ENCODE measurements at regions not wholly inside any gene's neighbourhood (a gene's known extent, or its start where the extent isn't known, plus 50 kb on each side); places are given as distances from the start of the nearest gene placed in this dataset.

DNA sequence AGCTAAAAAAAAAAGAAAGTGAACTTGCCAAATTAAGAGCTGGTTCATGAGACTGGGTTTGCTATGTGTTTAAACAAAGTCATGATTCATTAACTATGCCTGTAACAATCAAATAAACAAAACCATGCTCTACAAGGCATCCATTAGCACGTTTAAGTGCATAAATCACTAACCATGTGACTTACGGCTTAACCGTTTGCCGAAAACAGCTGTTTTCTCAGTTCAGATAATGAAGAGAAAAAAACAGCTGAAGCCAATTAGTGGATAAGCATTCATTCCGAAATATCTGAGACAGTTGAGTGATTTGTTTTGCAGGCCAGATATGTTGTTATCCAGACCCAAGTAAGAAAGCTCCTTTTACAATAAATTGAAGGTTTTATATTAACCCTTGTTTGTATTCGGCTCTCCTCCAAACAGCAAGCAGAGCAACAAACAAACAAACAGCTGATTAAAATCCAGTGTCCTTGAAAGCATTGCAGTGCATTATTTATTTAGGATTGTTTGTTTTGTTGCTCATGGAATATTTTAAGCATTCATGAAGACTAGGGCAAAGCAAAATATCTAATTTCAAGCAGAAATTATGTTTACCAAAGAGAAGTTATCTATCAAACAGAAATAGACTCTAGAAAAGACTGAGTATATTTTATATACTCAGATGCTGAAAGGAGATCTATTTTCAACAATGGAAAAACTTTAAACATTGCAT lies 343.5 kb downstream of the RFPL4B start:
- peaks cover 15% of the 10 kb centered on the region for H3K9me3 Mint-ChIP-seq
- peaks cover 12% of the 10 kb centered on the region for H3K36me3 Mint-ChIP-seq (ENCODE audit: low read depth)
- H3K27ac Mint-ChIP-seq, result peak overlapping the region; percentile 91
- no peaks in the 10 kb centered on the region for H3K27me3 Mint-ChIP-seq (ENCODE audit: low read depth, poor library complexity)
- no peak for DNase-seq
- TF ChIP-seq, protein P1, sequence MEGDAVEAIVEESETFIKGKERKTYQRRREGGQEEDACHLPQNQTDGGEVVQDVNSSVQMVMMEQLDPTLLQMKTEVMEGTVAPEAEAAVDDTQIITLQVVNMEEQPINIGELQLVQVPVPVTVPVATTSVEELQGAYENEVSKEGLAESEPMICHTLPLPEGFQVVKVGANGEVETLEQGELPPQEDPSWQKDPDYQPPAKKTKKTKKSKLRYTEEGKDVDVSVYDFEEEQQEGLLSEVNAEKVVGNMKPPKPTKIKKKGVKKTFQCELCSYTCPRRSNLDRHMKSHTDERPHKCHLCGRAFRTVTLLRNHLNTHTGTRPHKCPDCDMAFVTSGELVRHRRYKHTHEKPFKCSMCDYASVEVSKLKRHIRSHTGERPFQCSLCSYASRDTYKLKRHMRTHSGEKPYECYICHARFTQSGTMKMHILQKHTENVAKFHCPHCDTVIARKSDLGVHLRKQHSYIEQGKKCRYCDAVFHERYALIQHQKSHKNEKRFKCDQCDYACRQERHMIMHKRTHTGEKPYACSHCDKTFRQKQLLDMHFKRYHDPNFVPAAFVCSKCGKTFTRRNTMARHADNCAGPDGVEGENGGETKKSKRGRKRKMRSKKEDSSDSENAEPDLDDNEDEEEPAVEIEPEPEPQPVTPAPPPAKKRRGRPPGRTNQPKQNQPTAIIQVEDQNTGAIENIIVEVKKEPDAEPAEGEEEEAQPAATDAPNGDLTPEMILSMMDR (IDR thresholded peaks at IDR 0.05), result no peak
- H3K4me3 Mint-ChIP-seq, result no peak overlapping the region
- H3K4me1 Mint-ChIP-seq, result peaks cover 50% of the 10 kb centered on the region

DNA sequence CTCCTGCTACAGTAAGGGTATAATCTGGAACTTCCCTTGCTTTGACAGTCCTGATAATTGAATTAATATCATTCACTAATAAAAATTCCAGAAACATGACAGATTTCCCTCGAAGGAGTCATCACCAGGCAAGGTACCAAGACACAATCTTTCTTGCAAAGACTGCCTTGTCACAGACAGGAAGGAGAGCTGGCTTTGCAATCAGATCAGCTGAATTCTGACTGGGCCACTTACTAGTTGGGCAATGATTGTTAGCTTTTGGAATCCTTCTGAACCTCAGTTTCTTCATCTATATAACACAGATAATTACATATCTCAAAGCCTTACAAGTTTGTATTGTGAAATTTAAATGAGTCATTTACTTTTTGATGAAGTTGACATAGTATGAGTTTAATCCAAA lies 344.2 kb downstream of the RFPL4B start:
- H3K4me3 Mint-ChIP-seq, result no peak overlapping the region
- H3K9me3 Mint-ChIP-seq, result peaks cover 15% of the 10 kb centered on the region
- peak overlapping the region; percentile 29 for H3K27ac Mint-ChIP-seq
- no peak for DNase-seq
- peaks cover 56% of the 10 kb centered on the region for H3K4me1 Mint-ChIP-seq
- H3K36me3 Mint-ChIP-seq (ENCODE audit: low read depth), result peaks cover 12% of the 10 kb centered on the region
- H3K27me3 Mint-ChIP-seq (ENCODE audit: low read depth, poor library complexity), result no peaks in the 10 kb centered on the region
- TF ChIP-seq, protein P1 (IDR thresholded peaks at IDR 0.05), result no peak

DNA sequence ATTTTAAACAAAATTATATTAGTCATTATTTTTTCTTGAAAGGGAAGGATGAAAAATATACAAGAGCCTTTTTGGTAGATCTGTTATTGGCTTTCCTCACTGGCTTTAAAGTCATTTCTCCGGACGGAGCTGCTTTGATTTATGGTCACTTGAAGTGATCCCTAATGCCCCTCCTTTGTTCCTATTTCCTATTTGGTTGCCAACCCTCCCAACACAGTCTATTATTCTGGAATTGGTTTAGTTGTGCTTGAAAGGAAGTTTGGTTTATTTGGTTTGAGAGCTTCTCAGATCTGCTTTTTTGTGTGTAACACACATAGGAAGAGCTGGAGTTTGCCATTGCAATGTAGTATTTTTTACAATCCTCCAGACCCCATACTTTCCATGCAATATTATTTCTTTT lies 347.9 kb downstream of the RFPL4B start:
- DNase-seq, result no peak
- TF ChIP-seq, protein P1 (IDR thresholded peaks at IDR 0.05), result no peak
- no peak overlapping the region for H3K4me3 Mint-ChIP-seq
- H3K4me1 Mint-ChIP-seq, result peaks cover 50% of the 10 kb centered on the region
- H3K36me3 Mint-ChIP-seq (ENCODE audit: low read depth), result peaks cover 5% of the 10 kb centered on the region
- H3K27ac Mint-ChIP-seq, result peak overlapping the region; percentile 84
- H3K27me3 Mint-ChIP-seq (ENCODE audit: low read depth, poor library complexity), result no peaks in the 10 kb centered on the region
- H3K9me3 Mint-ChIP-seq, result peaks cover 5% of the 10 kb centered on the region

DNA sequence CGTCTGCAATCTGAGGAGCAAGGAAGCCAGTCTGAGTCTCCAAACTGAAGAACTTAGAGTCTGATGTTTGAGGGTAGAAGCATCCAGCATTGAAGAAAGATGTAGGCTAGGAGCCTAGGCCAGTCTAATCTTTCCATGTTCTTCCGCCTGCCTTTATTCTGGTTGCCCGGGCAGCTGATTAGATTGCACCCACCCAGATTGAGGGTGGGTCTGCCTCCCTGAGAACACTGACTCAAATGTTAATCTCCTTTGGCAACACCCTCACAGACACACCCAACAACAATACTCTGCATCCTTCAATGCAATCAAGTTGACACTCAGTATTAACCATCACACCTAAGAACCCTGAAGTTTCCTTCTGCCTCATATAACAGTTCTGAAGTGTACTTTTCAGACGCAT lies 350.1 kb downstream of the RFPL4B start:
- no peak overlapping the region for H3K4me3 Mint-ChIP-seq
- no peaks in the 10 kb centered on the region for H3K27me3 Mint-ChIP-seq (ENCODE audit: low read depth, poor library complexity)
- H3K27ac Mint-ChIP-seq, result no peak overlapping the region
- no peaks in the 10 kb centered on the region for H3K9me3 Mint-ChIP-seq
- peaks cover 38% of the 10 kb centered on the region for H3K4me1 Mint-ChIP-seq
- TF ChIP-seq, protein P1 (IDR thresholded peaks at IDR 0.05), result no peak
- no peaks in the 10 kb centered on the region for H3K36me3 Mint-ChIP-seq (ENCODE audit: low read depth)
- DNase-seq, result no peak

DNA sequence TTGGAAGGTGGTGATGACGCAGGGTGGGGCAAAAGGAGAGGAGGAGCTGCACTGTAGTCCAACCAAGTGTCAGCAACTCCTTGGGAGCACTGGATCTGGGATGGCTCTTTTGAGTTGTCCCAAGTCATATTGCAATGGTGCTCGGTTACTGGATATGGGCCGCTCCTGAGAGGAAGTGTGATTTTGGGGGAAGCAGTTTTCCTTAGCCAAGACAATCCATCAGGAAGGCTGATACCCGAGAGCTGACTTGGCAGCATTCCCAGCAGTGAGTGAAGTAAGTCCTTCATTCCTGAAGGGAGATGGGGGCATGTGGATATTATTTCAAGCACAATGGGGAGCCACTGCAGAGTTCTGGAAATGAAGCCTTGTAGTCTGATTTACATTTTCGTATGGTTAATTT lies 354.1 kb downstream of the RFPL4B start:
- Mint-ChIP-seq H3K36me3 (ENCODE audit: low read depth) (peaks cover 10% of the 10 kb centered on the region), H3K27ac (peak overlapping the region; percentile 19), H3K9me3 (peaks cover 8% of the 10 kb centered on the region), H3K4me1 (peaks cover 18% of the 10 kb centered on the region), H3K4me3 (no peak overlapping the region), H3K27me3 (ENCODE audit: low read depth, poor library complexity) (no peaks in the 10 kb centered on the region)
- DNase-seq, result no peak
- TF ChIP-seq, protein P1 (IDR thresholded peaks at IDR 0.05), result no peak

DNA sequence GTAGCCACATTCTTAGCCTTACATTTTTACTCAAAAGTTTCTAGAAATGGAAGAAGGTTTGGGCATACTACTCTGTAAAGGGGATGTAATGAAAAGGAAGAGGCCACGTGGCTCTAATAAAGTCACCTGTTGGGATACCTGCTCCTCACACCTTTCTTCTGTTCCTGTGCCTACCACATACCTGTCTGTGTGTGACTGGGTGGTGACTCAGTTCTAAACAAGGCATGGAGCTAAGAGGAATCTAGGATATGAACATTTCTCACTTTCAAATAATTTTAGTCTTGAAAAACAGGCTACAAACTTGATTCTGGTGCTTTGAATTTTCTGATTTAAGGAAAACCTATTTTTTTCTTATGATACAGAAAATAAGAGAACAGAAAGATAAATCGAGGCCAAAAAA lies 363.6 kb downstream of the RFPL4B start:
- no peaks in the 10 kb centered on the region for H3K27me3 Mint-ChIP-seq (ENCODE audit: low read depth, poor library complexity)
- no peak overlapping the region for H3K4me3 Mint-ChIP-seq
- H3K4me1 Mint-ChIP-seq, result no peaks in the 10 kb centered on the region
- no peaks in the 10 kb centered on the region for H3K36me3 Mint-ChIP-seq (ENCODE audit: low read depth)
- peaks cover 4% of the 10 kb centered on the region for H3K9me3 Mint-ChIP-seq
- TF ChIP-seq, protein P1 (IDR thresholded peaks at IDR 0.05), result no peak
- DNase-seq, result no peak
- no peak overlapping the region for H3K27ac Mint-ChIP-seq

All from nephron progenitor cell (in vitro differentiated cells).